Adrenal gland (tissue), 5 donors: ENCODE measurements at regions not wholly inside any gene's neighbourhood (a gene's known extent, or its start where the extent isn't known, plus 50 kb on each side); places are given as distances from the start of the nearest gene placed in this dataset.

Experiments used
- CTCF ChIP-seq, 6 experiments: fragments of 450-650 bp in 4 of 6; fragments of 200-600 bp in 2 of 6; sonication (generic) in 1 of 6; IDR thresholded peaks; 1 replicate in 5 of 6; 2 replicates in 1 of 6; pipeline versions ENCODE4 v1.5.1 to v1.8.0; 2016 to 2021; ENCODE audit warnings: antibody characterized with exemption in 6 of 6, mild to moderate bottlenecking in 2 of 6, moderate library complexity in 1 of 6
- POLR2A ChIP-seq, 2 donors: fragments of 450-650 bp; IDR thresholded peaks; one replicate each; pipeline ENCODE4 v1.6.1; 2017; ENCODE audit warnings: antibody characterized with exemption in 2 of 2, mild to moderate bottlenecking in 2 of 2, moderate library complexity in 1 of 2
- donor health status: DM: no; HTN: no; CAD: no.

GRCh38 chr5:2579126-2579525, 172.4 kb downstream of the IRX2 start:
- TF ChIP-seq CTCF (IDR thresholded peaks at IDR 0.05) (no peak), POLR2A (IDR thresholded peaks at IDR 0.05) (no peak)
